ENCODE measurements at regions not wholly inside any gene's neighbourhood (a gene's known extent, or its start where the extent isn't known, plus 50 kb on each side); places are given as distances from the start of the nearest gene placed in this dataset.

- H3K36me3 ChIP-seq (ENCODE audit: insufficient read depth), result no peaks in the 10 kb centered on the region
Observed at GRCh38 chr18:55779691-55780585, 191.9 kb upstream of the TCF4 start.

GRCh38 chr18:55778788-55779690 is 191.0 kb upstream of the TCF4 start:
- H3K27ac ChIP-seq (ENCODE audit: low read depth), result no peak overlapping the region
- peak overlapping the region; percentile 67 for H3K4me3 ChIP-seq (ENCODE audit: low read depth, low read length)
- DNase-seq (ENCODE audit: extremely low spot score), result no peak
- no peaks in the 10 kb centered on the region for H3K4me1 ChIP-seq (ENCODE audit: insufficient read depth)
- 50% methylated on average over 17 of the region's 17 CpGs for WGBS
- no peaks in the 10 kb centered on the region for H3K36me3 ChIP-seq (ENCODE audit: insufficient read depth)

More at GRCh38 chr18:55779691-55780585, 191.9 kb upstream of the TCF4 start:
- Histone ChIP-seq H3K4me1 (ENCODE audit: insufficient read depth) (no peaks in the 10 kb centered on the region), H3K27ac (ENCODE audit: low read depth) (peak overlapping the region; percentile 83), H3K4me3 (ENCODE audit: low read depth, low read length) (peak overlapping the region; percentile 67)
- 2% methylated on average over 88 of the region's 88 CpGs for WGBS
- peak; percentile 36 for DNase-seq (ENCODE audit: extremely low spot score)

GRCh38 chr18:55777666-55778304 is 189.8 kb upstream of the TCF4 start:
- DNase-seq (ENCODE audit: extremely low spot score), result no peak
- WGBS, result 81% methylated on average over 5 of the region's 5 CpGs
- Histone ChIP-seq H3K4me3 (ENCODE audit: low read depth, low read length) (no peak overlapping the region), H3K4me1 (ENCODE audit: insufficient read depth) (no peaks in the 10 kb centered on the region), H3K36me3 (ENCODE audit: insufficient read depth) (no peaks in the 10 kb centered on the region), H3K27ac (ENCODE audit: low read depth) (peak overlapping the region; percentile 2)

- Histone ChIP-seq H3K4me1 (ENCODE audit: insufficient read depth) (no peaks in the 10 kb centered on the region), H3K36me3 (ENCODE audit: insufficient read depth) (no peaks in the 10 kb centered on the region), H3K4me3 (ENCODE audit: low read depth, low read length) (no peak overlapping the region), H3K27ac (ENCODE audit: low read depth) (no peak overlapping the region)
- DNase-seq (ENCODE audit: extremely low spot score), result no peak
- 44% methylated on average over 2 of the region's 2 CpGs for WGBS
Observed at GRCh38 chr18:55775972-55776371, 188.0 kb upstream of the TCF4 start.

GRCh38 chr18:55774505-55774904 is 186.5 kb upstream of the TCF4 start:
- Histone ChIP-seq H3K4me1 (ENCODE audit: insufficient read depth) (no peaks in the 10 kb centered on the region), H3K4me3 (ENCODE audit: low read depth, low read length) (no peak overlapping the region), H3K36me3 (ENCODE audit: insufficient read depth) (no peaks in the 10 kb centered on the region), H3K27ac (ENCODE audit: low read depth) (no peak overlapping the region)
- no peak for DNase-seq (ENCODE audit: extremely low spot score)
- WGBS, result 83% methylated on average over 5 of the region's 5 CpGs

GRCh38 chr18:55768255-55768654 is 180.3 kb upstream of the TCF4 start:
- DNase-seq (ENCODE audit: extremely low spot score), result no peak
- H3K4me1 ChIP-seq (ENCODE audit: insufficient read depth), result no peaks in the 10 kb centered on the region
- H3K36me3 ChIP-seq (ENCODE audit: insufficient read depth), result no peaks in the 10 kb centered on the region
- no peak overlapping the region for H3K27ac ChIP-seq (ENCODE audit: low read depth)
- 76% methylated on average over 5 of the region's 5 CpGs for WGBS
- no peak overlapping the region for H3K4me3 ChIP-seq (ENCODE audit: low read depth, low read length)

- no peaks in the 10 kb centered on the region for H3K36me3 ChIP-seq (ENCODE audit: insufficient read depth)
- WGBS, result 51% methylated on average over 5 of the region's 5 CpGs
Observed at GRCh38 chr18:55764386-55764785, 176.4 kb upstream of the TCF4 start.

GRCh38 chr18:55763805-55764204 is 175.8 kb upstream of the TCF4 start:
- Histone ChIP-seq H3K4me1 (ENCODE audit: insufficient read depth) (no peaks in the 10 kb centered on the region), H3K36me3 (ENCODE audit: insufficient read depth) (no peaks in the 10 kb centered on the region), H3K27ac (ENCODE audit: low read depth) (no peak overlapping the region), H3K4me3 (ENCODE audit: low read depth, low read length) (no peak overlapping the region)
- no peak for DNase-seq (ENCODE audit: extremely low spot score)
- 79% methylated on average over 4 of the region's 4 CpGs for WGBS

More at GRCh38 chr18:55764386-55764785, 176.4 kb upstream of the TCF4 start:
- no peak overlapping the region for H3K4me3 ChIP-seq (ENCODE audit: low read depth, low read length)
- no peak for DNase-seq (ENCODE audit: extremely low spot score)
- H3K4me1 ChIP-seq (ENCODE audit: insufficient read depth), result no peaks in the 10 kb centered on the region
- H3K27ac ChIP-seq (ENCODE audit: low read depth), result no peak overlapping the region

GRCh38 chr18:55763298-55763697 is 175.3 kb upstream of the TCF4 start:
- H3K4me1 ChIP-seq (ENCODE audit: insufficient read depth), result no peaks in the 10 kb centered on the region
- DNase-seq (ENCODE audit: extremely low spot score), result no peak

GRCh38 chr18:55762424-55762823 is 174.4 kb upstream of the TCF4 start:
- Histone ChIP-seq H3K36me3 (ENCODE audit: insufficient read depth) (no peaks in the 10 kb centered on the region), H3K4me1 (ENCODE audit: insufficient read depth) (no peaks in the 10 kb centered on the region), H3K4me3 (ENCODE audit: low read depth, low read length) (no peak overlapping the region), H3K27ac (ENCODE audit: low read depth) (no peak overlapping the region)
- WGBS, result 81% methylated on average over 3 of the region's 3 CpGs
- DNase-seq (ENCODE audit: extremely low spot score), result no peak

More at GRCh38 chr18:55763298-55763697, 175.3 kb upstream of the TCF4 start:
- Histone ChIP-seq H3K27ac (ENCODE audit: low read depth) (no peak overlapping the region), H3K36me3 (ENCODE audit: insufficient read depth) (no peaks in the 10 kb centered on the region), H3K4me3 (ENCODE audit: low read depth, low read length) (no peak overlapping the region)
- 59% methylated on average over 2 of the region's 2 CpGs for WGBS

- Histone ChIP-seq H3K4me3 (ENCODE audit: low read depth, low read length) (no peak overlapping the region), H3K36me3 (ENCODE audit: insufficient read depth) (no peaks in the 10 kb centered on the region), H3K27ac (ENCODE audit: low read depth) (no peak overlapping the region), H3K4me1 (ENCODE audit: insufficient read depth) (no peaks in the 10 kb centered on the region)
- DNase-seq (ENCODE audit: extremely low spot score), result no peak
- 51% methylated on average over 4 of the region's 4 CpGs for WGBS
Observed at GRCh38 chr18:55753643-55754263, 165.8 kb upstream of the TCF4 start.

- 95% methylated on average over 4 of the region's 4 CpGs for WGBS
- no peaks in the 10 kb centered on the region for H3K4me1 ChIP-seq (ENCODE audit: insufficient read depth)
- H3K4me3 ChIP-seq (ENCODE audit: low read depth, low read length), result no peak overlapping the region
- no peak overlapping the region for H3K27ac ChIP-seq (ENCODE audit: low read depth)
- DNase-seq (ENCODE audit: extremely low spot score), result no peak
- H3K36me3 ChIP-seq (ENCODE audit: insufficient read depth), result no peaks in the 10 kb centered on the region
Observed at GRCh38 chr18:55751476-55751875, 163.5 kb upstream of the TCF4 start.

- DNase-seq (ENCODE audit: extremely low spot score), result no peak
- Histone ChIP-seq H3K27ac (ENCODE audit: low read depth) (no peak overlapping the region), H3K4me3 (ENCODE audit: low read depth, low read length) (no peak overlapping the region), H3K4me1 (ENCODE audit: insufficient read depth) (no peaks in the 10 kb centered on the region), H3K36me3 (ENCODE audit: insufficient read depth) (no peaks in the 10 kb centered on the region)
- WGBS, result 69% methylated on average over 4 of the region's 4 CpGs
Observed at GRCh38 chr18:55748227-55748738, 160.3 kb upstream of the TCF4 start.

All from urinary bladder (tissue), 3 donors.